Embryonic facial prominence (tissue), 1 donor: ENCODE measurements at regions not wholly inside any gene's neighbourhood (a gene's known extent, or its start where the extent isn't known, plus 50 kb on each side); places are given as distances from the start of the nearest gene placed in this dataset.

Experiments used
- DNase-seq: peaks from one replicate; pipeline ENCODE4 v3.0.0-alpha.2; 2016; ENCODE audit errors: extremely low spot score

DNA sequence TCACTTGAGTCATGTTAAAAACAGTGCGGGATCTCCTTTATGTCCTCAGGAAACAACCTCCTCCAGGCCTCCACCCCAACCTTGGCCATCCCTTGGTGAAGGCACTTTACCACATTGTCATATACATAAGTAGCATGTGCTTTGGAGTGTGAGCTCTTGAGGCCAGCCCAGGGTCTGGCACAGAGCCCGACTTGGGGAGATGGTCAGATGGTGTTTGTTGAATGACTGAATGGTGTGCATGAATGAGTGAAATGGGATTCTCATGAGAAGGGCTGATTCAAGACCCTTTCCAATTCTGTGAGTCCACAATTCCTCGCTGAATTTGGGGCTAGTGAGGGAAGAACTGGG, 52.9 kb upstream of the DLK1 start:
- no peak for DNase-seq

GRCh38 chr14:100674428-100674827, 52.3 kb upstream of the DLK1 start:
- DNase-seq = no peak

- DNase-seq = no peak
Measured at GRCh38 chr14:100674897-100675619, 51.6 kb upstream of the DLK1 start.

- DNase-seq = no peak
Measured at GRCh38 chr14:100675699-100676684, 50.7 kb upstream of the DLK1 start.
